ENCODE measurements at regions not wholly inside any gene's neighbourhood (a gene's known extent, or its start where the extent isn't known, plus 50 kb on each side); places are given as distances from the start of the nearest gene placed in this dataset.
A peak's percentile ranks its signal among the peaks of the same experiment; 100 is the strongest.

DNA sequence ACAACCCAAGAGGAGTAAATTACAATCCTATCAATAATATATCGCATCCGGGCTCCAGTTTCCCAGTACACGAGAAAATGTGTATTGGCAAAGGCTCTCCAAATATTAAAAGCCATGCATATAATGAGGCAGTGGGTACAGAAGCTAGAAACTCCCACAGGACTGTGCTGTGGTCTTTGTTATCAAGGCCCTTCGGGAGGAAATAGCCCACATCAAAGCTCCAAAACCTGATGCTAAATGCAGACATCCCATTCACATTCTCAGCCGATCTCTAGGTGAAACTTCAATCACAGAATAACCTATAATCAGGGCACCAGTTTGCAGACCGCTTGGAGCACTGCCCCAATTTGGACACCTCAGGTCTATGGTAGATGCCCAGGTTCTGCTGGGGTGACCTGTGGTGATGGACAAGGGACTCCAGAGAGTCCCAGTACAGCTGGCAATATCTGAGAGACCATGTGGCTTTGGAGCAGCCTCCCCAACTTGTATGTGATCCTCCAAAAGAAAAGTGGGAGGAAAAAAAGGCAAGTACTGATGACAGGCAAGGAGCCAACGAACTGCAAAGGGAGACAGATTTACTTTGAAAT is 148.8 kb upstream of the CAMK1G start:
- FAIRE-seq: no peak
- no peak for DNase-seq (ENCODE audit: insufficient read length)
- no peak for TF ChIP-seq TAF1 (IDR thresholded peaks at IDR 0.05; ENCODE audit: borderline replicate concordance, low read depth, low read length)
- TF ChIP-seq POLR2A (IDR thresholded peaks at IDR 0.05; ENCODE audit: low read depth, low read length): no peak
- no peak for TF ChIP-seq POLR2AphosphoS5 (IDR thresholded peaks at IDR 0.05; ENCODE audit: low read depth, low read length)

DNA sequence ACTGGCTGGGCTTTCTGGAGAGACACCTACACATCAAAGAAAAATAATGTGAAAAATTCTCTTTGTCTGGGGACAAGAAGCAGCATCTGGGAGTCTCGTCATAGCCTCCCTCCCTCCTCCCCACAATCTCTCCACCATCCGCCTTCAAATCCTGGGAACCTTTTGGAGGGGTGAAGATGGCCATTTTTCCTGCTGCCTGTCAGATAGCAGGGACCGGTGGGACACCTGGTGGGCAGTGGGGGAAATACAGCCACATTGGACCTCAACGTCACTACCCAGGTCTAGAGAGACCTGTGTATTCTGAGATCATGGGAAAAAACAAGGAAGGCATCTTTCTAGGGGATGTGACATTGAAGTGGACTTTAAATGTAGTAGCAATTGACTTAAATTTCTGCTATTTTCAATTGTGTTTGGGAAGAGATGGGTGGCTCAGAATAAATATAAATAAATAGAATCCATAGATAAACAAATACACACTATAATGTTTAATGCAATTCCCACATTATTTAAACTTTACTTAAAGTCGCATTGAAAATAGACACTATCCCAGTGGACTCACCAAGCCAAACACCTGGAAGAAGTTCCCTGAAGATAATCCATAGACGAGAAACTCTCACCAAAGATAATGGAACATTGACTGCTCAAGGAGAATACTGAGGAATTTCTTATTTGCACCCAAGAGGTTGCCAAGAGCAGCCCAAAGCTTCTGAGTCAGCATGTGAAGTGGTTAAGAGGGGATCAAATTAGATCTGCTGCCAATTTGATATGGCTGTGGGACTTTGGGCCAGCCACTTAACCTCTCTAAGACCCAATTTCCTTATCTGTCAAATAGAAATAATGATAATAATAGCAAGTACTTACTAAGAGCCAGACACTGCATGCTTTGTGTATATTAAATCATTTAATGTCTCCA is 147.6 kb upstream of the CAMK1G start:
- DNase-seq (ENCODE audit: insufficient read length) (peak; percentile 32), FAIRE-seq (peak; percentile 74)
- TF ChIP-seq TAF1 (IDR thresholded peaks at IDR 0.05; ENCODE audit: borderline replicate concordance, low read depth, low read length) (no peak), POLR2AphosphoS5 (IDR thresholded peaks at IDR 0.05; ENCODE audit: low read depth, low read length) (no peak), POLR2A (IDR thresholded peaks at IDR 0.05; ENCODE audit: low read depth, low read length) (no peak)

DNA sequence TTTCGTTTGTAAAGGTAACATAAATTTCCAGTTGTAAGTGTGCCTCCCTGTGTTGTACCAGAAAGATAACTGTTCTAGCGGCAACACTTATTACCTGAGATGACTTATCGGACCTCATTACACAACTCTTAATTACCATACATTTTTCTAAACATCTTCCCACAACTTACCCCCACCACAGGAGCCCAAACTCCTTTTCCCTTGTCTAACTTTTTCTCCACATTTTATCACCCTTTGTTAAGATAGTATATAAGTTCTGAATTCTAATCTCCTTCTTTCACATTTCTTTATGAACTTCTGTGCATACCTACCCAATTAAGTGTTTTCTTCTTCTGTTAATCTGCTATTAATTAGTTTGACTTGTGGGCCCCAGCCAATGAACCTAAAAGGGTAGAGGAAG is 143.7 kb upstream of the CAMK1G start:
- DNase-seq (ENCODE audit: insufficient read length) (no peak), FAIRE-seq (no peak)
- TF ChIP-seq TAF1 (IDR thresholded peaks at IDR 0.05; ENCODE audit: borderline replicate concordance, low read depth, low read length) (no peak), POLR2AphosphoS5 (IDR thresholded peaks at IDR 0.05; ENCODE audit: low read depth, low read length) (no peak), POLR2A (IDR thresholded peaks at IDR 0.05; ENCODE audit: low read depth, low read length) (no peak)

DNA sequence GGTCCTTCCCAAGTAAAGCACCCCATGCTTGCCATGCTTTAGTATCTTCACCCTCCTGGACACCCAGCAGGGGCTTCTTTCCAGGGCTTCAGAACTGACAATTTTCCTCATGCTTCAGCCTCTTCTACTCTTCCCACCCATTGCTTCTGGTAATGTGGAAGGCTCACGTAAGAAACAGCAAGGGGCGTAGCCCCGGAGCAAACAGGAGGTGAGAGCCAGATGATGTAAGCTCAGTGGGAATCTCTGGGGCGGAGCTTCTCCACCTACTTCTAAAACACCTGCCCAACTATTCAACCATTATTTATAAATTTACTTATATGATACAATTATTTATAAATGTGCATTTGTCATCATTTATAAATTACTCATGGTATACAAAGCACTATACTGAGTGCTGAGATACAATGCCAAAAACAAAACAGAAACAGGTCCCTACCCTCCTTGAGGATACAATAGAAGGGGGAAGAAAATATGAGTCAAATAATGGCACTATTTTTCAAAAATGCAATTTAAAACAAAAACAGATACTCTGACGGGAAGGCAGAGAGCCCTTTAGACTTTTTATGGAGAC is 140.1 kb upstream of the CAMK1G start:
- FAIRE-seq: no peak
- TF ChIP-seq POLR2A (IDR thresholded peaks at IDR 0.05; ENCODE audit: low read depth, low read length) (no peak), POLR2AphosphoS5 (IDR thresholded peaks at IDR 0.05; ENCODE audit: low read depth, low read length) (no peak)

DNA sequence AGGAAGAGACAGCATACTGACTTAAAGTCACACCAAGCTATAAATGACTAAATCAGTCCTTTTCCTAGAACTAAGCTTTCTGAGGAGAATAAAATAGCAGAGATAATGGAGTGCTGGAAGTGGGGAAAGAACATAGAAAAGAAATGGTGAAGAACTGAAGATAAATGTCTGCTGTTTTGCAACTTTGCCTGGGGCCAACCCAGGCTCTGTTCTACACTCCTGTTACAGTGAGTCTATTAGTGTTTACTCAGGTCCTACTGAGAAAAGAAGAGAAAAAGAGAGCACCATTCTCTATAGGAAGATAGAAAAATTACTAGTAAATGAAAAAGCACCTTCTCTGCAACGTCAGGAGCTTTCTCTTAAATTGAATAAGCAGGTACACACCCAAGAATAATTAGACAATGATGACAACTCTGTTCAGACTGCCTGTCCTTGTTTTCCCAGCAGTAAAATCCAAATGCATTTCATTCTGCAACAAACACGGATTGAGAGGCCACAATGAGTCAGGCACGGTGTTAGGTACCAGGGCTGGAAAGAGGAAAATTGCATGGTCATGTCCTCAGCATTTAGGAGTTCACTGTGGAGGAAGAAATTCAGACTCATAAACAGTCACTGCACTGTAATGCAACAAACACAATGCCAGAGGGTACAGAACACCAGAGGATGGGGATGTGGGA is 139.4 kb upstream of the CAMK1G start:
- TF ChIP-seq POLR2AphosphoS5 (IDR thresholded peaks at IDR 0.05; ENCODE audit: low read depth, low read length): no peak
- TF ChIP-seq TAF1 (IDR thresholded peaks at IDR 0.05; ENCODE audit: borderline replicate concordance, low read depth, low read length): no peak
- no peak for TF ChIP-seq POLR2A (IDR thresholded peaks at IDR 0.05; ENCODE audit: low read depth, low read length)
- no peak for FAIRE-seq
- DNase-seq (ENCODE audit: insufficient read length): no peak

More for the DNA sequence above, 140.1 kb upstream of the CAMK1G start:
- DNase-seq (ENCODE audit: insufficient read length): no peak

DNA sequence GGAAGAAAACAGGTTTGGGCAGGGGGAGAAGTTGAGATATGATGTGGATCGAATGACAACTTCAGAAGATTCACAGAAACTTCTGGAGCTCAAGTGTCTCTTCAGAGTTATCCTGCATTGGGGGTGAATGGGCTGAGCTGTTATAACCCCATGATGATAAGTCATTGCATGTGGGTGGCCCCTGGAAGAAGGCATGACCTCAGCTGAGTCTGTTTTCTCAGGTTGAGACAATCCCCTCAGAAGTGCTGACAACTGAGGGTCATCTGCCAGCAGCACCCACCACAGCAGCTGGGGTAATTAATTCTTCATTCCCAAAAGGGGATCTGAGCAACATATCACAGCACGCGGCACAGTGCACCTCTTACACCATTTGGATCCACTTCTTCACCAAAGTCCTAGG is 138.6 kb upstream of the CAMK1G start:
- FAIRE-seq: no peak

DNA sequence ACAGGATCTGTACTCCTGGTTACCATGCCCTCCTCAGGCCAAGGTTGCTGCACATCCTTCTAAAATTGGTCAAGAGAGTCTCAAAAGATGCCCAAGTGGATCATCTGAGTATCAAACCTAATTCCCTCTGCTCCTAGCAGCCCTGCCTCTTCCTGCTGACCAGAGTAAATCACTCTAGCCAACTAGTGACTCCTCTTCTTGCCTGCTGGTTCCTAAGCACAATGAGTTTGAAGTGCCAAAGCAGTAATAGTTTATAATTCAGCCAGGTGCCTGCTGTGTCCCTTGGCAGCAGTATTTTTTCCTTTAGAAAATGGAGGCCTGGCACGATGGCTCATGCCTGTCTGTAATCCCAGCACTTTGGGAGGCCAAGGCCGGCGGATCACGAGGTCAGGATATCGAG is 137.9 kb upstream of the CAMK1G start:
- no peak for TF ChIP-seq POLR2A (IDR thresholded peaks at IDR 0.05; ENCODE audit: low read depth, low read length)
- no peak for TF ChIP-seq POLR2AphosphoS5 (IDR thresholded peaks at IDR 0.05; ENCODE audit: low read depth, low read length)
- no peak for TF ChIP-seq TAF1 (IDR thresholded peaks at IDR 0.05; ENCODE audit: borderline replicate concordance, low read depth, low read length)

More for the DNA sequence above, 138.6 kb upstream of the CAMK1G start:
- TF ChIP-seq POLR2AphosphoS5 (IDR thresholded peaks at IDR 0.05; ENCODE audit: low read depth, low read length) (no peak), TAF1 (IDR thresholded peaks at IDR 0.05; ENCODE audit: borderline replicate concordance, low read depth, low read length) (no peak), POLR2A (IDR thresholded peaks at IDR 0.05; ENCODE audit: low read depth, low read length) (no peak)
- no peak for DNase-seq (ENCODE audit: insufficient read length)

DNA sequence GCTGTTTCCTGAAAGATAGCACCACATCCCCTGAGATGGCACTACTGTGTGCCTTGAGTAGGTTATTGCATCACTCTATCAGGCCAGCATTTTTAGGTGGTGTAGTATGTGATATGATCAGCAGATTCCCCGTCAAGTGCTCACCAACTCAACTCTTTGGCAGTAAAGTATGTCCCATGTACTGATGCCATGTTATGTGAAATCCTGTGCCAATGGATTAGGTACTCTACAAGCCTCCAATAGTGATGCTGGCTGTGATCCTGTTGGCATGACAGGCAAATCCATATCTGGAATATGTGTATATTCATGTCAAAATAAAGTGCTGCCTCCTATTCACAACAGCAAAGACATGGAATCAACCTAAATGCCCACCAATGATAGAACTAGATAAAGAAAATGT is 137.2 kb upstream of the CAMK1G start:
- FAIRE-seq (no peak), DNase-seq (ENCODE audit: insufficient read length) (no peak)
- TF ChIP-seq POLR2AphosphoS5 (IDR thresholded peaks at IDR 0.05; ENCODE audit: low read depth, low read length) (no peak), TAF1 (IDR thresholded peaks at IDR 0.05; ENCODE audit: borderline replicate concordance, low read depth, low read length) (no peak), POLR2A (IDR thresholded peaks at IDR 0.05; ENCODE audit: low read depth, low read length) (no peak)

More for the DNA sequence above, 137.9 kb upstream of the CAMK1G start:
- FAIRE-seq (no peak), DNase-seq (ENCODE audit: insufficient read length) (no peak)

DNA sequence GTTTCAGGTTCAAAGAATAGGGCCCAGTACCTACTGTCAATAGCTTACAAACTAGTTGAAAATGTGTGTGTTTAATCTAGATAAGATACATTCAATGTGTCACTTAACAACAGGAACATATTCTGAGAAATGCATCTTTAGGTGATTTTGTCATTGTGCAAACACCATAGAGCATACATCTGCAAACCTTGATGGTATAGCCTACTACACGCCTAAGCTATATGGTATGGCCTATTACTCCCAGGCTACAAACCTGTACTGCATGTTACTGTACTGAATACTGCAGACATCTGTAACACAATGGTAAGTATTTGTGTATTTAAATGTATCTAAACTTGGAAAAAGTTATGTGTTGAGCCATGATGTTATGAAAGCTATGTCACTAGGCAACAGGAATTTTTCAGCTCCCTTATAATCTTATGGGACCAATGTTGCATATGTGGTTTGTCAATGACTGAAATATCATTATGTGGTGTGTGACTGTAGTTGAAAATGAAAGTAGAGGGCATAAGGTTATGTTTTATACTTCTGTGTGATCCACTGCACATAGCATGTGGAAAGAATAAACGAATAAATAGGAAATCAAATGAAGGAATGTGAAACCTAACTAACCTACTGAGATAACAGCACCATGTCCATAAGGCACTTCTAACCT is 129.0 kb upstream of the CAMK1G start:
- no peak for FAIRE-seq
- TF ChIP-seq POLR2AphosphoS5 (IDR thresholded peaks at IDR 0.05; ENCODE audit: low read depth, low read length) (no peak), POLR2A (IDR thresholded peaks at IDR 0.05; ENCODE audit: low read depth, low read length) (no peak), TAF1 (IDR thresholded peaks at IDR 0.05; ENCODE audit: borderline replicate concordance, low read depth, low read length) (no peak)
- no peak for DNase-seq (ENCODE audit: insufficient read length)

DNA sequence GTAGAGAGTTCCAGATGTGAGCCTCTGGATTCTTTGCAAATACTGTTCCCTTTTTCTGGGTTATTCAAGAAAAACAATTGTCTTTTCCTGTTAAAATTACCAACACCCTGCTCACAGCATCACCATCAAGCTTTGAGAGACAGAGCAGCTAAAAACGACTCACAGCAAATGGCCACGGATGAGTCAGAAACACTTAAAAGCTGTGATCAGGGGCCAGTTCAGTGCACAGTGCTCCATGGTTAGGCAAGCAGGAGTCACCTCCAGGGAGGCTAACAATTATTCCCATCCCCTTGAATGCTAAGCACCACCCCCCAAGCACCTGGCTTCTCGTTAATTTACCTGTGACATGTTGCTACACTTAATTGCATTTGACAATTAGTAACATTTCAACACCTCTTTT is 128.4 kb upstream of the CAMK1G start:
- TF ChIP-seq POLR2A (IDR thresholded peaks at IDR 0.05; ENCODE audit: low read depth, low read length): no peak
- TF ChIP-seq TAF1 (IDR thresholded peaks at IDR 0.05; ENCODE audit: borderline replicate concordance, low read depth, low read length): no peak
- TF ChIP-seq POLR2AphosphoS5 (IDR thresholded peaks at IDR 0.05; ENCODE audit: low read depth, low read length): no peak
- no peak for FAIRE-seq
- DNase-seq (ENCODE audit: insufficient read length): no peak

Data from GM12892 (cell line).